LNCAP (cell line): ENCODE measurements at regions not wholly inside any gene's neighbourhood (a gene's known extent, or its start where the extent isn't known, plus 50 kb on each side); places are given as distances from the start of the nearest gene placed in this dataset.

ENCODE experiments used
- TF ChIP-seq, protein P1 (sequence below): fragments of 450-650 bp; IDR thresholded peaks from 2 replicates; pipeline ENCODE4 v1.5.1; 2017; ENCODE audit warnings: mild to moderate bottlenecking

DNA sequence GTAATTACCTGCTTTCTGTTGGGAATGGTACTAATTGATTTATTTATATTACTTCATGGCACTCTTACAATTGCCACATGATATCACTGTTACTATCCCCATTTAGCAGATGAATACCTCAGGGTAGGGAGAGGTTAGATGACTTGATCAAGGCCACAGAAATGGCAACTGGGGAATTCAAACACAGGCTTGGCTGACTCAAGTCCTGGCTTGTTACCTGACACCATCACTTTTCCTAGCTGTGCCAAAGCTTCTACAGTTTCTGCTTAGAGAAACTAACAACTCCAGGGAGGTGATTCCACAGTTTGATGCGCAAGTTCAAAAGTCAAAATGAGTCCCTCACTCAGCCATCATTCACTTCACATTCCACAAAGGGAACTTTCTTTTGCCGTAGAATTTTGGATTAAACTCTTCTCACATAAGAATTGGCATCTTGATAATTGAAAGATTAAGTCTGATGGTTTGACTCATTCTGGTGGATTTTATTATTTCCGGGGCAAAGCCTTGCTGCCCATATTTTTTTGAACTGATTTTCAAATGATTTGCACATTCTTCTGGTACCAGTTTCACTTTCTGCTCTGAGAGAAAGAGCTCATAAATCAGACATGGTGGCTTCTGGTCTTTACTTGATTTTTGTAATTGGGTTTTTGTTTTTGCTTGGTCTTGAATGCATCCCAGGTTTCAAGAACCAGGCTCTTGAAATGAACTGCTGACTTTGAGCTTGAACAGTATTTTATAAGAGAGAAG lies 656.8 kb downstream of the BCL11A start:
- TF ChIP-seq, protein P1, sequence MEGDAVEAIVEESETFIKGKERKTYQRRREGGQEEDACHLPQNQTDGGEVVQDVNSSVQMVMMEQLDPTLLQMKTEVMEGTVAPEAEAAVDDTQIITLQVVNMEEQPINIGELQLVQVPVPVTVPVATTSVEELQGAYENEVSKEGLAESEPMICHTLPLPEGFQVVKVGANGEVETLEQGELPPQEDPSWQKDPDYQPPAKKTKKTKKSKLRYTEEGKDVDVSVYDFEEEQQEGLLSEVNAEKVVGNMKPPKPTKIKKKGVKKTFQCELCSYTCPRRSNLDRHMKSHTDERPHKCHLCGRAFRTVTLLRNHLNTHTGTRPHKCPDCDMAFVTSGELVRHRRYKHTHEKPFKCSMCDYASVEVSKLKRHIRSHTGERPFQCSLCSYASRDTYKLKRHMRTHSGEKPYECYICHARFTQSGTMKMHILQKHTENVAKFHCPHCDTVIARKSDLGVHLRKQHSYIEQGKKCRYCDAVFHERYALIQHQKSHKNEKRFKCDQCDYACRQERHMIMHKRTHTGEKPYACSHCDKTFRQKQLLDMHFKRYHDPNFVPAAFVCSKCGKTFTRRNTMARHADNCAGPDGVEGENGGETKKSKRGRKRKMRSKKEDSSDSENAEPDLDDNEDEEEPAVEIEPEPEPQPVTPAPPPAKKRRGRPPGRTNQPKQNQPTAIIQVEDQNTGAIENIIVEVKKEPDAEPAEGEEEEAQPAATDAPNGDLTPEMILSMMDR, result no peak

DNA sequence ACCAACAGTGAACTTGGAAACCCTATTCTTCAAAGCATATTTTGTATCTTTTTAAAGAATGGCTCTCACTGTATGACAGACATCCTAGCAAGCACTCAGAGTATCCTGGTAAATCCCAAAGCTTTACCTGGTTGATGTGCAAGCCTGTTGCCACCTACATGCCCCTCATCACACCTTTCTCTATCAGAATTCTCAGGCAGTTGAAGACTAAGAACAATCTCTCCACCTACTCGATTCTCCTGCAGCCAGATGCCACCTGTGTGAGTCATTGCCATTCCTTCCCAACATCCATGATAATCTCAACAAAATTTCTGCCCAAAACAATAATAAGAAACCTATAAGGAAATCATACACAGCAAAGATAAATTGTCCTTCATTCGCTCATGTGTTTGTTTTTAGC lies 659.8 kb downstream of the BCL11A start:
- TF ChIP-seq, protein P1, result no peak

DNA sequence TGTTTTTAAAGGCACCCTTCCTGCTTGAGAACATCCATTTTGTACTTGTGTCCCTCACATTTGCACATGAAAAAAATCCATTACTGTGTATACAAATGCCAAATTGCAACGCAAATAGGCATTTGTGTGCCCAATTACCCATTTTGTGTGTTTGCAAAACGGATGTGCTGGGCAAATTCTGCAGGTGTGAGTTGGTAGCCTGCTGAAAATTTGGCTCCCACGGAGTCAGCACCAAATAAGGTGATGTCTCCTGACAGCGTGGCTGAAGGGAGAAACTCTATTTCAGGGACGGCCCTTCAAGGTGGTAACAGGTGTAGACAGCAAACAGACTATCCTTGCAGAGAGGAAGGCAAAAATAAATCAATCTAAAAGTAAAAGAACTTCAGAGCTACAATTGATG lies 661.1 kb downstream of the BCL11A start:
- TF ChIP-seq, protein P1, result no peak

DNA sequence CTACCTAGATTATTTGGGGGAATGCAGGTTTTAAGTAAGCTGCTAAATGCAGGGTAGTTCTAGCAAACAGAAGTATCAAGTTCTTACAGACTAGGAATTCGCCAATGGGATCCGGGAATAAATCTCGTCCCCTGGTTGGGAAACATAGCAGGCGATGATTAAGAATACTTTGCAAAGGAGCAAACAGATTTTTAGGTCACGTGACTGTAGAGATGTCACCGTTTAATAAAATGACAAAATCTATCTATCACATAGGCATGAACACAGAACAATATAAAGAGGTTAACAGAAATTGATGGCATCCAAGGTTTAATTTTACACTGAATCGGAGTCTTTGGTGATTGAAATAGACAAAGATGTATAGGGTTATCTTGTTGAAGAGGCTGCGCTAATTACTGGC lies 664.1 kb downstream of the BCL11A start:
- TF ChIP-seq, protein P1, result no peak

DNA sequence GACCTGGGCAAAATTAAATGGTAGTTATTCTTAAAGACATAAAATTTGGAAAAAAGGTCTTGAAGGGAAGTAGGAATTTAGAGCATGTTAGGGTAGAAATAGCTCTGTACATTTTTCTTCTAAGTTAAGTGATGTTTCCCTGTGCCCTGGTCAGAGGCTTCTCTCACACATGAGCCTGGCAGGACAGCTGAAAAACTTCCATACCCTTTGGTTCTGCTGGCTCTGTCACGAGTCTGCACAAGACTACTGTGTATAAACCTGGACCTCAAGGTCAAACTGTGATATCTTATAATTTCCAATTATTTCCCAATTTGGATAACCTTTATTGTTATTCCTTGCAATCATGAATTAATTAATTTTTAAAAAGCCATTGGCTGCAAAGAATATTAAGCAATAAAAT lies 664.7 kb downstream of the BCL11A start:
- TF ChIP-seq, protein P1, result no peak

DNA sequence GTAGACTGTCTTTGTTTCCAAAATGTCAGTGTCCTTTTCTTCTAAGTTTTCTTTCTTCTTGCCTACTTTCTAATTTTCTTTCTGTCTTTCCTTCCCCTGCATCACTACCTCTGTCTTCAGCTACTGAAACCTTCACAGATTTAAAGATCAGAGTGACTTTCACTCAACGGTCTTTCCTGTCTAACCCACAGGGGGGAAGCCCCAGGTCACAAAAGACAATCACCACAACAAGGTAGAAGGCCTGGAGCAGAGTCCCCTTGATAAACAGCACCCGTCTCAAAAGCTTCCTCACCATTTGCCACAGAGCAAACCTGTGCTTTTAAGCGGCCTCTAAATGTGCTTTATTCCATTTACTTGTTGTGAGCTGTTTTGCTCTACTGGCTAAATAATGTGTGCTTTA lies 665.4 kb downstream of the BCL11A start:
- TF ChIP-seq, protein P1, result no peak

DNA sequence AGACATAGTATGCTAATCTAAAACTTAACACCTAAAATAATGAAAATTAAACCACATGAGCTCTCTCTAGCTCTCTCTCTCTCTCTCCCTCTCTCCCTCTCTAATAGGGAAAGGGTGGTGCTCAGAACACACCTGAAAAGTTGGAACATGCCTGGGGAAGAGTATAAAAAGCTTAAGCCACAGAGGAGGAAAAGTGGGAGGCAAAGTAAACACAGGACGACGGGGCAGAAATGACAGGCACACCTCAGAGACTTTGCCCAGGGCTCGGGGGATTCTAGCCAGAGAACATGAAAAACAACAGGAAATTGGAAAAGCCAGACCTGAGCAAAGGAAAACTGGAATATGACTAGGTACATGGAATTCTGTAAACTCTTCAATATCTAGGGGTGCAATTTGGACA lies 666.1 kb downstream of the BCL11A start:
- TF ChIP-seq, protein P1, result no peak

DNA sequence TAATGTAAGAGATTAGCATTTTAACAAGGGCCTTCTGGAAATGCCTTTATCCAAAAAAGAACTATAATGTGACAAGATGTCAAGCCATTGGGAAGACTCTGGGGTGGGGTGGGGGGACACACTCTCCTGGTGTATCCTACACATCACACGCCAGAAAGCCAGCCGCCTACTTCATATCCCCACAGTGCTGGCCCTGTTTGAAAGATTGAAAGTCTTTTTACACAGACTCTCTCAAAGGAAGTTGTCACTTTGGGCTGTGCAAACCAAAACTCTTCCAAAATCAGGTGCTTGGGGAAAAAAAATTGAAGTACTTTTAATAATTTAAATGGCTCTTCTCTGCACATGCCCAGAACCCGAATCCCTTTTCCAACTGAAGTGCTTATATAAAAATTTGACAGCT lies 666.7 kb downstream of the BCL11A start:
- TF ChIP-seq, protein P1, result no peak
